Ectodermal cell (in vitro differentiated cells): ENCODE measurements at regions not wholly inside any gene's neighbourhood (a gene's known extent, or its start where the extent isn't known, plus 50 kb on each side); places are given as distances from the start of the nearest gene placed in this dataset.
"Not testable (repeated sequence)": the region's sequence is repeated elsewhere in the genome, so short reads cannot be mapped to it uniquely, and the experiment has no call there.

ENCODE experiments used
- H3K27ac ChIP-seq: 2 replicates; pipeline ENCODE4 v1.7.0; 2013; ENCODE audit warnings: mild to moderate bottlenecking, low read depth, low read length; ENCODE audit not compliant: insufficient read depth, poor library complexity, severe bottlenecking
- H3K27me3 ChIP-seq: 2 replicates; pipeline ENCODE4 v1.7.0; 2013; ENCODE audit warnings: mild to moderate bottlenecking, low read length; ENCODE audit not compliant: insufficient read depth, control insufficient read depth, poor library complexity, severe bottlenecking
- H3K36me3 ChIP-seq: one replicate; pipeline ENCODE4 v1.7.0; 2013; ENCODE audit warnings: low read length; ENCODE audit not compliant: control insufficient read depth, insufficient read depth
- H3K4me1 ChIP-seq: one replicate; pipeline ENCODE4 v1.7.0; 2013; ENCODE audit warnings: low read length; ENCODE audit not compliant: control insufficient read depth, insufficient read depth
- H3K4me3 ChIP-seq: 2 replicates; pipeline ENCODE4 v1.7.0; 2013; ENCODE audit warnings: low read depth, low read length, control low read depth; ENCODE audit not compliant: insufficient read depth
- H3K9me3 ChIP-seq: 2 replicates; pipeline ENCODE4 v1.7.0; 2013; ENCODE audit warnings: mild to moderate bottlenecking, low read length, moderate library complexity; ENCODE audit not compliant: control insufficient read depth
- WGBS, 2 experiments: methylation state at CpG; one replicate each; pipeline ENCODE4 v1.1.7; 2013; ENCODE audit warnings: missing lambda C conversion rate in 2 of 2; 5-methylcytosine and 5-hydroxymethylcytosine counted together

DNA sequence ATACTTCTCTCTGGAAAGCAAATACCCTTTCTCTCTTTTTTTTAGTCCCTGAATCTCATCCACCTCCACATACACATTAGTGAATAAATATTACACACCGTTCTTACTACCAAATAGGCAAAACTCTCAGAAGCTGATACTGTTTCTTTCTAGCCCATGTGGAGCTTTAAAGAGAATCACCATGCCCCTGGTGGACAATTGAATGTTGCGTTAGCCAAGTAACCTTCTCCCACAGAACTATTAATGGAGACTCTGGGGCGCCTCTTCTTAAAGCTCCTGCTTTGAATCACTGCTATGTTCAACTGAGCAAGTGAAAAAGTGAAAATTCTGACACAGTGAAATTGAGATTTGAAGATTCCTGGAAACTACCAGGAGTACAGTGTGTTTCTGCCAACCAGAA lies 522.8 kb upstream of the CDH7 start:
- no peaks in the 10 kb centered on the region for H3K27me3 ChIP-seq
- H3K36me3 ChIP-seq = no peaks in the 10 kb centered on the region
- H3K9me3 ChIP-seq = no peaks in the 10 kb centered on the region
- WGBS, 2 experiments = 88 to 93% methylated on average over 3 of the region's 3 CpGs
- no peaks in the 10 kb centered on the region for H3K4me1 ChIP-seq
- no peak overlapping the region for H3K27ac ChIP-seq
- H3K4me3 ChIP-seq = no peak overlapping the region

DNA sequence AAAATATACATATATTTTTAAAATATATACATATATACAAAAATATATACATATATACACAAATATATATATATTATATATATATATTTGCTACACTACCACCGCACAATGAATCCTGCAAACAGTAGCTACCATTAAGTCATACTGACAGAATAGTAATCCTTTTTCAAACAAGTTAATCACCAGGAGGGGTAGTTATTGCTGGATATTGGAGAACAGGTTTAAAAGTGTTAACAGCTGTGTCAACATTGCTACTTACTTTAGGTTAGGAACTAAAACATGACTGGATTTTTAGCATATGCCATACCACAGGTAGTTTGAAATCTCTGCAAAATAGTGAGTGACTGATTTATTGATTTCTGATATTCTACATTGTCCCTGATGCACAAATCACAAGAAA lies 529.1 kb upstream of the CDH7 start:
- H3K4me3 ChIP-seq = no peak overlapping the region
- no peaks in the 10 kb centered on the region for H3K9me3 ChIP-seq
- no CpG with 5 or more reads among the region's 1 CpG for WGBS, 2 experiments
- H3K27me3 ChIP-seq = no peaks in the 10 kb centered on the region
- H3K27ac ChIP-seq = no peak overlapping the region
- H3K4me1 ChIP-seq = no peaks in the 10 kb centered on the region
- H3K36me3 ChIP-seq = no peaks in the 10 kb centered on the region

DNA sequence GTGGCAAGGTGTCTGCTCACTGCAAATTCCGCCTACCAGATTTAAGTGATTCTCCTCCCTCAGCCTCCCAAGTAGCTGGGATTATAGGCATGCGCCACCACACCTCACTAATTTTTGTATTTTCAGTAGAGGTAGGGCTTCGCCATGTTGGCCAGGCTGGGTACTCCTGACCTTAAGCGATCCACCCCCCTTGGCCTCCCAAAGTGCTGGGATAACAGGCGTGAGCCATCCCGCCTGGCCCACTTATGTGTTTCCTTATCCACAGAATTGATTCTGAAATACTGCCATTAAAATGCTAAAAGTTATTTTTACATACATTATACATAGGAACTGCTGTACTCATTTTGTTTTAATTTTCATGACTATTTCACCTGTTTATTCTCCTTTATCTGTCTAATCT lies 529.7 kb upstream of the CDH7 start:
- H3K27ac ChIP-seq = no peak overlapping the region
- WGBS, 2 experiments = 95 to 98% methylated on average over 5 to 6 of the region's 6 CpGs
- no peaks in the 10 kb centered on the region for H3K4me1 ChIP-seq
- no peaks in the 10 kb centered on the region for H3K27me3 ChIP-seq
- H3K9me3 ChIP-seq = no peaks in the 10 kb centered on the region
- H3K36me3 ChIP-seq = no peaks in the 10 kb centered on the region
- no peak overlapping the region for H3K4me3 ChIP-seq

DNA sequence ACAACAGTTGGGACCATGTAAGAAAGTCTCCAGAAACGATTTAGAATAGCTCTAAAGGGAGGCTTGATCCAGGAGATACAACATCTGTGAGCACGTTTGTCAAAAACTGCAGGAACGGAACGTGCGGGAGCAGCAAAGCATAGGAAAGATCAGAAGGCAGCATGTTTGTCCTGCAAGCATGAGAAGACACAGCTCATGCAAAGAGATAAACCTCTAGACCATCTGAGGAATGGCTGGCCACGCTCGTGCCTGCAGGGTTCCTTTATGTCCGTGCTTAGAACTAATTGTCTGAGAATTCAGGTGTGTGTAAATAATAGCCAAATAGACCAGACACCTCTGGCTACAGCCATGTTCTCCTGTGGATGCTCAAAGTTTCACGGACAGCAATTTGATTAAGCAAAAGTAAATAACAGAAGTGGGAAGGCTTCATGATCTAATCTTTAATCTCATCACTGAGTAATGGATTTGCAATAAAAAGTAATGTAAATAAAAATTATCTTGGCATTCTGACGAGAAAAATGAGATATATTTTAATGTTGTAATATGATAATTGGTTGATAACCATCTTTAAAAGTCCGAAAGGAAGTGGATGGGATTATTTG lies 534.8 kb upstream of the CDH7 start:
- no peaks in the 10 kb centered on the region for H3K36me3 ChIP-seq
- no peaks in the 10 kb centered on the region for H3K9me3 ChIP-seq
- WGBS, 2 experiments = 89 to 92% methylated on average over 11 of the region's 11 CpGs
- no peak overlapping the region for H3K4me3 ChIP-seq
- H3K4me1 ChIP-seq = no peaks in the 10 kb centered on the region
- H3K27ac ChIP-seq = no peak overlapping the region
- H3K27me3 ChIP-seq = no peaks in the 10 kb centered on the region

DNA sequence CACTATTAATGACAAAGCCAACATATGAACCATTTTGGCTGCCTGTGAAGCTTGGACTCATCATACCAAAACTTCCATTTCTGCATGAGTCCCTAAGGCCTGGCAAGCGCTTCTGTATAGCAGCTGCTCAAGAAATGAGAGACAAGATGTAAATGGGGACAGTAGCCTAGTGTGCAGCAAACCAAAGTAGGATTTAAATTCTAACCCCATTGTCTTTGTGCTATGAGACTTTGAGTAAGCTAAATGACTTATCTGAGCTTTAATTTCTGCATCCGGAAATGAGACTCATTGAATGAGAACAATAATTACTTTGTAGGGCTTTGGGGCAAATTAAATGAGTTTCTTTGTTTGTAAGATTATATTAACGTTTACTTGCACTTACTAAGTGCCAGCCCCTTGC lies 536.4 kb upstream of the CDH7 start:
- Histone ChIP-seq H3K4me1 (no peaks in the 10 kb centered on the region), H3K27me3 (no peaks in the 10 kb centered on the region), H3K27ac (no peak overlapping the region), H3K36me3 (no peaks in the 10 kb centered on the region), H3K9me3 (no peaks in the 10 kb centered on the region), H3K4me3 (no peak overlapping the region)
- 97 to 100% methylated on average over 2 of the region's 3 CpGs for WGBS, 2 experiments

DNA sequence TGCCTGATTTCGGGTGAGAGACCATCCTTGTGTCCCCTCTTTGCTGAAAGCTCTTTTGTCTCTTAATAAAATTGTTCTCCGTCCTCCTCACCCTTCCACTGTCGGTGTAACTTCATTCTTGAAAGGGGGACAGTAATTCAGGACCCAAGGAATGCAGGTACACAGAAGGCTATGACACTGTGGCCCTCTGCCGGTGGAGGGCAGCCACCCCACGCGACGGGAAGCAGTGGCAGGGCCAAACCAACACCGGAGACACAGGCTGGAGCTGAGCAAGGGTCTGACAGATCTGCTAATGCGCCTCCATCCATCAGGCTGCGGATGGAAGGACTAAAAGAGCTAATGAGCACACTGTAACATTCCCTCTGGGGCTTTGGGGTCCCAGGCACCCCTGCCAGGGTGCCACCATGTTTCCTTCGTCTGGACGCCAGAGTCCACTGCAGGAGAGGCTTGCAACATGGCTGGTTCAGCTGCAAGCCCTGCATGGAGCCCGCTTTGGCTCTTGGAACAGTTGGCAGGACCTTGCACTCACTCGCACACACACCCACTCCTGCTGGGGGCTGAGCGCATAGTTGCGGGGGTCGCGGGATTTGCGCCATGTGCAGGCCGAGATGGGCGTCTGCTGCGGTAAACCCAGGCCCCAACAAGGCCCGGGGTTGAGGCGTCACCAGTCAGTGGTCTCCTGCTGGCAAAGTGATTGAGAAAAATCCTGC lies 544.1 kb upstream of the CDH7 start:
- H3K27me3 ChIP-seq = no peaks in the 10 kb centered on the region
- 91 to 93% methylated on average over 24 of the region's 24 CpGs for WGBS, 2 experiments
- no peaks in the 10 kb centered on the region for H3K4me1 ChIP-seq
- H3K27ac ChIP-seq = no peak overlapping the region
- H3K4me3 ChIP-seq = no peak overlapping the region
- no peaks in the 10 kb centered on the region for H3K36me3 ChIP-seq
- H3K9me3 ChIP-seq = no peaks in the 10 kb centered on the region

DNA sequence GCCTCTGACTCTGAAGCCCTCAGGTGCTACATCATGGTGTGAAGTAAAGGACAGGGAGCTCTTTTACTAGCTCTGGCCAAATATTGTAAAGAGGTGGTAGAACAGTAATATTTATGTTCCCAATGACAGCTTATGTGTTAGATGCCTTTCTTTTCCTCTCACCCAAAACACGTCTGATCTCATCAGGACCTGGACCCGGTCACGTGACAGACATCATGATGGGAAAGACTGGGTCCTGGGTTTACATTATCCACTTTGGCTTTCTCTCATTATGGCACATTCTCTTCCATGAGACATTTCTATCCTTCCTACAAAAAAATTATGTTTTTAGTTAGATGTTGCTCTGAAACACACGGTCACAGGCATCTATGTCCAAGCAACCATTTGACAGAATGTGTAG lies 548.7 kb upstream of the CDH7 start:
- no peaks in the 10 kb centered on the region for H3K36me3 ChIP-seq
- no peak overlapping the region for H3K4me3 ChIP-seq
- no peaks in the 10 kb centered on the region for H3K27me3 ChIP-seq
- WGBS, 2 experiments = 91 to 95% methylated on average over 4 of the region's 4 CpGs
- H3K4me1 ChIP-seq = no peaks in the 10 kb centered on the region
- no peak overlapping the region for H3K27ac ChIP-seq
- H3K9me3 ChIP-seq = no peaks in the 10 kb centered on the region

DNA sequence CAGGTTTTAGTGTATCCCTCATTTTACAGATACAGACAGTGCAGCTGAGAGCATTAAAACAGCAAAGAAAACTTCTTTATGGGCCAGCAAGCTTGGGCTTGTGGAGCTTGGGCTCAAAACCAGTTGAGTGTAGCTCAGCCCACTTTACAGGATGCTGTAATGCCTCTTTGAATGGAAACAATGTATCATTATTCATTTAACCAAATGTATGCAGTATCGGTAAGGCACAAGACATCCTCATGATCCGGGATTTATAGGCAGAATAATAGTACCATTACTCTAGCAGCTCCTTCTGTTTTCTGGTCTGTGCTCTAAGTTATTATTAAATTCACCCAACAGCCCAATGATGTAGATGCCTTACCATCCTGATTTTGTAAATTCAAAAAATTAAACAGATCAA lies 575.1 kb upstream of the CDH7 start:
- H3K36me3 ChIP-seq = no peaks in the 10 kb centered on the region
- H3K4me3 ChIP-seq = no peak overlapping the region
- 92 to 98% methylated on average over 2 of the region's 2 CpGs for WGBS, 2 experiments
- H3K4me1 ChIP-seq = no peaks in the 10 kb centered on the region
- H3K9me3 ChIP-seq = no peaks in the 10 kb centered on the region
- H3K27me3 ChIP-seq = no peaks in the 10 kb centered on the region
- no peak overlapping the region for H3K27ac ChIP-seq

DNA sequence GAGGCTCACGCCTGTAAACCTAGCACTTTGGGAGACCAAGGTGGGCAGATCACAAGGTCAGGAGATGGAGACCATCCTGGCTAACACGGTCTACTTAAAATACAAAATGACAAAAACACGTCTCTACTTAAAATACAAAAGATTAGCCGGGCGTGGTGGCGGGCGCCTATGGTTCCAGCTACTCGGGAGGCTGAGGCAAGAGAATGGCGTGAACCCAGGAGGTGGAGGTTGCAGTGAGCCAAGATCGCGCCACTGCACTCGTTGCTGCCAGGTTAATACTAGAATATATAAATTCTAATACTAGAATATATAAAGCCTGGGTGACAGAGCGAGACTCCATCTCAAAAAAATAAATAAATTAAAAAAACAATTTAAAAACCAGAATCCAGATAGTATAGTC lies 588.7 kb upstream of the CDH7 start:
- H3K27ac ChIP-seq, H3K36me3 ChIP-seq, H3K4me1 ChIP-seq, H3K9me3 ChIP-seq, H3K4me3 ChIP-seq, H3K27me3 ChIP-seq: not testable (repeated sequence)
- WGBS, 2 experiments = 92 to 95% methylated on average over 9 of the region's 13 CpGs

DNA sequence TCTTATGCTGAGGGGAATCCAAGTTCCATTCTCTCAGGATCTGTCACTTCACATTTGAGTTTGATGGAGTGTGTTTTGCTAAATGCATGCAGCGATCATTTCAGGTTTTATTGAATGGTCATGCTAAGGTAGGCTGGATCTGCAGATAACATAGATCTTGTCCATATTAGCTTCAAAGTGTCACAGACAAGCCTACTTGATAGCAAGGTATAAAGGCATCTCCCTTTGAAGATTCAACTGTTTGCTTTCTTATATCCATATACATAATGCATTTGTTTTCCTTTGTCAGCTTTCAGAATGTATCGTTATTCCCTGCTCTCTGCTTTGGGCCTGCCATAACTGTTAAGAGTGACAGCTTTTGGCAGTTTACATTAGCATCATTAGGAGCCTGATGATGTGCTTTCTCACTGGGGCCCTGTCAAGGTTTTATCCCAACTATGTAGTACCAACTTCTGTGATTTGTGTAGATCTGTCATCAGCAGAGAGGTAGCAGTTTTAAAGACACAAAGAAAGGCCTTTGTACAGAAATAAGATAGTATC lies 604.3 kb upstream of the CDH7 start:
- no peaks in the 10 kb centered on the region for H3K9me3 ChIP-seq
- WGBS, 2 experiments = 91 to 96% methylated on average over 2 of the region's 2 CpGs

More for the DNA sequence above, 604.3 kb upstream of the CDH7 start:
- Histone ChIP-seq H3K36me3 (no peaks in the 10 kb centered on the region), H3K27me3 (no peaks in the 10 kb centered on the region), H3K4me1 (no peaks in the 10 kb centered on the region), H3K27ac (no peak overlapping the region), H3K4me3 (no peak overlapping the region)
